GM13977 (cell line): ENCODE measurements at regions not wholly inside any gene's neighbourhood (a gene's known extent, or its start where the extent isn't known, plus 50 kb on each side); places are given as distances from the start of the nearest gene placed in this dataset.

Experiments
- DNase-seq: peaks from one replicate; pipeline ENCODE4 v3.0.0; 2012; ENCODE audit warnings: low spot score
- in situ Hi-C: fragments of 300-500 bp; cut with MboI; formaldehyde crosslinking; loops from one replicate; pipeline ENCODE4 v1.12.0; 2022; ENCODE audit warnings: low sequenced_read_pairs, low pct_unique_long_range_greater_than_20kb, mixed read lengths, inconsistent platforms; ENCODE audit not compliant: unreplicated experiment
- TF ChIP-seq, protein P1 (sequence below): IDR thresholded peaks from 2 replicates; pipeline ENCODE4 v1.5.1; 2012; ENCODE audit warnings: mild to moderate bottlenecking, control low read depth; ENCODE audit not compliant: insufficient read depth; ENCODE audit errors: extremely low read depth, missing control alignments

DNA sequence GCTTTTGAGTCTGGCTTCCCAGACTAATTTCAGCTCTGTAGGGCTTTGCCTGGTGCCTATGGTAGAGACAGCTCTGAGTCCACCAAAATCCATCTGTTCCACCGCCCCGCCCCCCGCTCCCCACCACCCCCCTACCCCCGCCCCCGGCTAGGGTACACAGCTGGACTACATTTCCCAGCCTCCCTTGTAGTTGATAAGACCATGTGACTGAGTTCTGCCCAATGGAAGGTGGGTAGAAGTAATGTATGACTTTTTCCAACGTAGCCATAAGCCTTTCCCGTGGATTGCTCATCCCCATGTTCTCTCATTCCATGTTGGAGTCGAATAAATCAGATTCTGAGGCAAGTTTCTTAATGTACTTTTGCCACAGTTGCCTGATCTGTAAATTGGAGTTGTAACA is 786.7 kb upstream of the EEF2KMT start:
- TF ChIP-seq, protein P1, sequence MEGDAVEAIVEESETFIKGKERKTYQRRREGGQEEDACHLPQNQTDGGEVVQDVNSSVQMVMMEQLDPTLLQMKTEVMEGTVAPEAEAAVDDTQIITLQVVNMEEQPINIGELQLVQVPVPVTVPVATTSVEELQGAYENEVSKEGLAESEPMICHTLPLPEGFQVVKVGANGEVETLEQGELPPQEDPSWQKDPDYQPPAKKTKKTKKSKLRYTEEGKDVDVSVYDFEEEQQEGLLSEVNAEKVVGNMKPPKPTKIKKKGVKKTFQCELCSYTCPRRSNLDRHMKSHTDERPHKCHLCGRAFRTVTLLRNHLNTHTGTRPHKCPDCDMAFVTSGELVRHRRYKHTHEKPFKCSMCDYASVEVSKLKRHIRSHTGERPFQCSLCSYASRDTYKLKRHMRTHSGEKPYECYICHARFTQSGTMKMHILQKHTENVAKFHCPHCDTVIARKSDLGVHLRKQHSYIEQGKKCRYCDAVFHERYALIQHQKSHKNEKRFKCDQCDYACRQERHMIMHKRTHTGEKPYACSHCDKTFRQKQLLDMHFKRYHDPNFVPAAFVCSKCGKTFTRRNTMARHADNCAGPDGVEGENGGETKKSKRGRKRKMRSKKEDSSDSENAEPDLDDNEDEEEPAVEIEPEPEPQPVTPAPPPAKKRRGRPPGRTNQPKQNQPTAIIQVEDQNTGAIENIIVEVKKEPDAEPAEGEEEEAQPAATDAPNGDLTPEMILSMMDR: no peak
- in situ Hi-C loops: no loop called here
- DNase-seq: no peak

DNA sequence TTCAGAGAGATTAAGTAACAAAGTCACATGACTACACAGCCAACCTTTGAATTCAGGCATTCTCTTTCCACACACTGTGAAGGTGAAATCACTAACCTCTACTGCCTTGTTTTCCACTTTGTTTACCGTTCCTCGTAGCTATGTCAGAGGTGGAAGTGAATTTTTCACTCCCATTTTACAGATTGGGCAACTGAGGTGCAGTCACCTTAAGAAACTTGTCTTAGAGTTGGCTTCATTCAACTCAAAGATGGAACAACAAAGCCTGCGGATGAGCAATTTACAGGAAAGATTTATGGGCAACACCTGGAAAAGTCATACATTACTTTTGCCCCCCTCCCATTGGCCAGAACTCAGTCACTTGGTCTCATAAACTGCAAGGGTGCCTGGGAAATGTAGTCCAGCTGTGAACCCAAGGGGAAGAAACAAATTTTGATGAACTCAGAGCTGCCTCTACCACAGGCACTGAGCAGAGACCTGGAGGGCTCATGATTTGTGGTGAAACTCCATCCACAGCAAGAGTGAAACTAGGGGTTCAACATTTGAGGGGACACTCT is 784.6 kb upstream of the EEF2KMT start:
- DNase-seq: no peak
- in situ Hi-C loops: no loop called here
- TF ChIP-seq, protein P1: no peak

DNA sequence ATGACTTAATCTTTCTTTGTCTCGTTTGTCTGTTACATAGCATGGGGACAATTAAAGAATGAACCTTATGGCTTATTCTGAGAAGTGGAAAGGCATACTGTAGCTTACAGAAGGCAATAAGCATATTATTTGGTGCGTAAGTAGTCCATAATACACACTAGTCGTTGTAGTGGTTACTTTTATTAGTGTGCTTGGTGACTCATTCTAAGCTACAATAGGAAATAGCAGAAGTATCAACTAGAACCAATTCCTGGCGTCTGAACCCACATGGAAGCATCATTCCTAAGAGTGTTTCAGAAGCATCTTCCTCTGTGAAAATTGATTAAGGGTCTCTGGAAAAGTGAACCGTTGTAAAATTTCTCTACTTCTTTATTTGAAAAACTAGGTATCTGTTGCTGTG is 777.8 kb upstream of the EEF2KMT start:
- DNase-seq: no peak
- in situ Hi-C loops: no loop called here
- TF ChIP-seq, protein P1: no peak

DNA sequence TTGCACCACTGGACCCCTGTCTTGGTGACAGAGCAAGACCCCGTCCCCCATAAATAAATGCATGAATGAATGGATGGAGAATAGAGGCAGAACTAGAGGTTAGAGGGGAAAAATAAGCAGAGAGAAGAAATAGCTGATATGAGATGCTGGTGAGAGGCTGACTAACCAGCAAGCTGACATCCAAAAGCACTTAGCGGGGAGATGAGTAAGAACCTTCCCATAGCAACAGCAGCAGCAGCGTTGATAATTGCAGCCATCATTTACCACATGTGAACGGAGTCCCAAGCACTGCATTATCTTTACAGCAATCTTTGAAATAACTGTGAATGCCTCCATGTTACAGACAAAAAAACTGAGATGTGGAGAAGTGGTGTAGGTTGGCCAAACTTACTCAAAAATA is 777.3 kb upstream of the EEF2KMT start:
- TF ChIP-seq, protein P1: no peak
- in situ Hi-C loops: no loop called here
- no peak for DNase-seq

DNA sequence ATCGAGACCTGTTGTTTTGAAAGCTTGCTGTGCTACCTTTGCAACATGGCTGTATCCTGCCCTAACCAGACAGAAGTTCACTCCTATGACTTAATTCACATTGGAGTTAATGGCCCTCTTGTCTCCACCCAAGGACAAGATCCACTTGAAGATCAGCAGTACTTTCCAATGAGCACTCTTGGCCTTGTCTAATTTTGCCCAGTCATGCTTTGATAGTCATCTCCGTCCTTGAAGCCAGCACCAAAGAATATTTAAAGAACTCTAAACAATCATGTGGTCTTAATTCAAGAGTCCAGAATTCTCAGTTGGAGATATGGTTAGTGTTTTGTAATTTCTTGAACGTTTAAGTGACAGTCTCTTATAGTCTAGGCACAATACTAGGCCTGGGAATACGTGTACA is 775.6 kb upstream of the EEF2KMT start:
- DNase-seq: no peak
- in situ Hi-C loops: no loop called here
- TF ChIP-seq, protein P1: no peak

DNA sequence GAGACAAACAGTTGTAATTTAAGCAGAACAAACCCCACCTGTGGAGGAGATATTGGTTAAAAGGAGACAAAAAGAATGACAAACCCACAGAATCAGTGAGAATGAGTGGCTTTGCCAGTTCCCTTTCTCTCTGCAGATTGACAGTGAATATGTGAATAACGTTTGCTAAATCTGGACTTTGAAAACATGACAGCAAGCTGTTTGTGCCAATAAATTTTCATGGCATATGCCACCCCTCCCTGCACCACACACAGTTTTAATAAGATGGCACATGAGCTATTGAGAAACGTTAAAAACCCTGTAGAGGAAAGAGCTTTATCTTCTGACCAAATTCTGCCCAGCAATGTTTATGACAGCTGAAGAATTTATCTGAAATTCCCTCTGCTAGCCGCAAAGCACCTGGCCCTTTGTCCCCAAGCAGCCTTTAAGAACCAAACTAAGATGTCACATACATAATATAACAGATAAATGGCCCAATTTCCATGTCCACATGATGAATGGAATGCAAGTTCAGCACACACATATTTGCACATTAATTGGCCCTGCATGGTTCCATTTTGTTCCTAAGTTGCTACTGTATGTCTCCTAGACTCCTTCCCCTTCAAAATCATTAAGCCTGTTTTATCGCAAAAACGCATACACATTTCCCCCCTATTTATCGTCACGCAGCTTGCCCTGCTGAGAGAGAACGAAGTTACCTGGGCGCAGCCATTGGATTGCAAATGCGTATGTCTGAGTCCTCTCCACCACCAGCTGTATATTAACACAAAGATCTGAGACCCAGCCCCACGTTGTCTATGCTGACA is 773.5 kb upstream of the EEF2KMT start:
- in situ Hi-C loops: no loop called here
- TF ChIP-seq, protein P1: no peak
- DNase-seq: no peak
